GM12865 (cell line): ENCODE measurements at regions not wholly inside any gene's neighbourhood (a gene's known extent, or its start where the extent isn't known, plus 50 kb on each side); places are given as distances from the start of the nearest gene placed in this dataset.

ENCODE experiments used
- DNase-seq: peaks from one replicate; pipeline ENCODE4 v3.0.0; 2010; ENCODE audit warnings: low read depth
- H3K4me3 ChIP-seq: 2 replicates; pipeline ENCODE4 v1.5.1; 2011; ENCODE audit warnings: mild to moderate bottlenecking, low read depth, low read length, control low read depth
- CTCF ChIP-seq: IDR thresholded peaks from 2 replicates; pipeline ENCODE4 v1.5.1; 2011; ENCODE audit warnings: low read length, control low read depth, low read depth, inconsistent platforms; ENCODE audit not compliant: insufficient read depth; ENCODE audit errors: missing control alignments

- DNase-seq, result no peak
- H3K4me3 ChIP-seq, result no peak overlapping the region
- no peak for TF ChIP-seq CTCF
These were observed 142.4 kb upstream of the KCNMB2 start for GRCh38 chr3:178393824-178394223.

DNA sequence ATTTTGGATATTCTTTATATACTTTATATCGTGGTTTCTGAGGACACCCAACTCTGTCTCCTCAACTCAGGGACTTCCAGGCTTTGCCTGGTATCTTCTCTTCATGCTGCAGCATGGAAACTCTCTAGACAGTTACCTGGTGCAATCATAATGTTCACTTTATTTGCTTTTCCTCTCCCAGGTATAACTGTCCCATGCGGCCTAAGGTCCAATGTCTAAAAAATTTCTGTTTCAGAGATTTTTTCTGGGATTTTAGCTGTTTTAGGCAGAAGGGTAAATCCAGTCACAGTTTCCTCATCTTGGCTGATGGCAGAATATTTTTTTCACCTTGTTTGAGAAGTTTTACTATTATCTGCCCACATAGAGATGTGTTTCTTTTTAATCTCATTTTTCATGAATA is 139.9 kb upstream of the KCNMB2 start:
- DNase-seq, result no peak
- H3K4me3 ChIP-seq, result no peak overlapping the region
- no peak for TF ChIP-seq CTCF

DNA sequence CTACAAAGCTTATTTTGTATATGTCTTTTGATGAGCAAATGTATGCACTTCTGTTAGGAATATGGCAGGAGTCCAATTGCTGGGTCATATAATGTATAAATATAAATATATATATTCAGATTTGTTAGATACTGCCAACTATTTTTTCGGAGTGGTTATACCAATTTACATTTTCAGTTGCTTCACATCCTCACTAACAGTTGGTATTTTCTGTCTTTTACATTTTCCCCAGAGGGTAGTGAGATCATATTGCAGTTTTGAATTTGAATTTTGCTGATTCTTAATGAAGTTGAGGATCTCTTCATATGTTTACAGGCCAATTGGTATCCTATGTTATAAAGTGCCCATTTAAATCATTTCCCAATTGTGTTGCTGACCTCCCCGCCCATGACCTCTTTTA is 139.0 kb upstream of the KCNMB2 start:
- TF ChIP-seq CTCF, result no peak
- DNase-seq, result no peak
- no peak overlapping the region for H3K4me3 ChIP-seq

- no peak for DNase-seq
- no peak for TF ChIP-seq CTCF
- H3K4me3 ChIP-seq, result no peak overlapping the region
These were observed 138.4 kb upstream of the KCNMB2 start for GRCh38 chr3:178397836-178398235.

DNA sequence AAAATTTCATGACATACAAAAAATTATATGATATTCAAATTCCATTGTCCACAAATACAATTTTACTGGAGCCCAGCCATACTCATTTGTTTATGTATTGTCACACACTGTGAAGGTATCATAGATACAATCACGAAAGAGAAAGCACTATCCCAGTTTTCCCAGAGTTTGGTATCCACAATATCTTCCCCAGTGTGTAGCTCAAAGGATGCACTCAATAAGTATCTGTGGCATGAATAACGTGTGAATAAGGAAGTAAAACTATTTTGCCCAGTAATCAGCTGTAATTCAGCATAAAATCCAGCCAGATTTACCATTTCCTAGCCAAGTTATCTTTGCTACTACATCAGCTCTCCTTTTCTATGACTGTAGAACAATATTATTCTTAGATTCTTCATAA is 131.3 kb upstream of the KCNMB2 start:
- no peak for DNase-seq
- TF ChIP-seq CTCF, result no peak
- no peak overlapping the region for H3K4me3 ChIP-seq

DNA sequence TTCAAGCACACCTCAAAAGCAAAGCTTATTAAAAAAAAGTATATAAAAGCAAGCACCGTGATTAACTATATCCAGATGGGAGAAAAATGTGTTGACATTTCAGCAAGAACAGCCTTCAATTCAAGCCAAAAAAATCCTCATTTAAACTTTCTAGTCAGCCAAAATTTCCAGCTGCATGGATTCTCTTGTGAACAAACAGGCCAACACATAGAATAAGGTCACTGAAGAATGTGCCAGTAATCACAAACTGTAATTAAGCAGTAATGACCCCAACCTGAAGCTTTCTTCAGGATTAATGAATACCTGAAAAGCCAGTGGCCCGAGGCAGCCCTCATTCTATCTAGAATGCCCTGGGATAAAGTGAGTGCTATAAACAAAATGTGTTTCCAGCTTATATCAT is 130.7 kb upstream of the KCNMB2 start:
- no peak for TF ChIP-seq CTCF
- DNase-seq, result no peak
- no peak overlapping the region for H3K4me3 ChIP-seq

- no peak for DNase-seq
- no peak overlapping the region for H3K4me3 ChIP-seq
- no peak for TF ChIP-seq CTCF
These were observed 130.0 kb upstream of the KCNMB2 start for GRCh38 chr3:178406206-178406605.
